ENCODE measurements at regions not wholly inside any gene's neighbourhood (a gene's known extent, or its start where the extent isn't known, plus 50 kb on each side); places are given as distances from the start of the nearest gene placed in this dataset.

GRCh38 chr14:101506926-101507835 lies 54.1 kb upstream of the DIO3 start:
- Histone ChIP-seq H3K27ac (ENCODE audit: low read length) (no peak overlapping the region), H3K4me1 (ENCODE audit: control insufficient read depth, insufficient read depth, low read length) (peaks cover 5% of the 10 kb centered on the region), H3K36me3 (ENCODE audit: control insufficient read depth, insufficient read depth, low read length) (no peaks in the 10 kb centered on the region), H3K4me3 (ENCODE audit: low read length) (no peak overlapping the region), H3K27me3 (ENCODE audit: control insufficient read depth, insufficient read depth, low read length) (peaks cover 6% of the 10 kb centered on the region), H3K9me3 (replicated peaks; ENCODE audit: control insufficient read depth, low read depth, low read length) (peaks cover 6% of the 10 kb centered on the region)
- DNase-seq = no peak
- 42% methylated on average over 18 of the region's 27 CpGs for WGBS (ENCODE audit: insufficient coverage)

GRCh38 chr14:101507836-101508150 lies 53.5 kb upstream of the DIO3 start:
- Histone ChIP-seq H3K4me1 (ENCODE audit: control insufficient read depth, insufficient read depth, low read length) (peaks cover 5% of the 10 kb centered on the region), H3K9me3 (replicated peaks; ENCODE audit: control insufficient read depth, low read depth, low read length) (peaks cover 6% of the 10 kb centered on the region), H3K4me3 (ENCODE audit: low read length) (no peak overlapping the region), H3K27ac (ENCODE audit: low read length) (no peak overlapping the region), H3K27me3 (ENCODE audit: control insufficient read depth, insufficient read depth, low read length) (peaks cover 6% of the 10 kb centered on the region), H3K36me3 (ENCODE audit: control insufficient read depth, insufficient read depth, low read length) (no peaks in the 10 kb centered on the region)
- no peak for DNase-seq
- WGBS (ENCODE audit: insufficient coverage) = 90% methylated on average over 3 of the region's 4 CpGs

- WGBS (ENCODE audit: insufficient coverage) = 72% methylated on average over 4 of the region's 12 CpGs
- Histone ChIP-seq H3K36me3 (ENCODE audit: control insufficient read depth, insufficient read depth, low read length) (no peaks in the 10 kb centered on the region), H3K4me1 (ENCODE audit: control insufficient read depth, insufficient read depth, low read length) (peaks cover 5% of the 10 kb centered on the region), H3K27ac (ENCODE audit: low read length) (no peak overlapping the region), H3K27me3 (ENCODE audit: control insufficient read depth, insufficient read depth, low read length) (peaks cover 6% of the 10 kb centered on the region), H3K4me3 (ENCODE audit: low read length) (no peak overlapping the region), H3K9me3 (replicated peaks; ENCODE audit: control insufficient read depth, low read depth, low read length) (peaks cover 4% of the 10 kb centered on the region)
- no peak for DNase-seq
These were observed 52.9 kb upstream of the DIO3 start for GRCh38 chr14:101508196-101508947.

- Histone ChIP-seq H3K27ac (ENCODE audit: low read length) (no peak overlapping the region), H3K27me3 (ENCODE audit: control insufficient read depth, insufficient read depth, low read length) (peaks cover 2% of the 10 kb centered on the region), H3K4me1 (ENCODE audit: control insufficient read depth, insufficient read depth, low read length) (peaks cover 5% of the 10 kb centered on the region), H3K4me3 (ENCODE audit: low read length) (no peak overlapping the region), H3K9me3 (replicated peaks; ENCODE audit: control insufficient read depth, low read depth, low read length) (no peaks in the 10 kb centered on the region), H3K36me3 (ENCODE audit: control insufficient read depth, insufficient read depth, low read length) (no peaks in the 10 kb centered on the region)
- DNase-seq = no peak
- WGBS (ENCODE audit: insufficient coverage) = 78% methylated on average over 15 of the region's 18 CpGs
These were observed 52.2 kb upstream of the DIO3 start for GRCh38 chr14:101508948-101509729.

- H3K27me3 ChIP-seq (ENCODE audit: control insufficient read depth, insufficient read depth, low read length) = peaks cover 2% of the 10 kb centered on the region
- H3K9me3 ChIP-seq (replicated peaks; ENCODE audit: control insufficient read depth, low read depth, low read length) = no peaks in the 10 kb centered on the region
- WGBS (ENCODE audit: insufficient coverage) = 84% methylated on average over 20 of the region's 21 CpGs
- no peak for DNase-seq
- no peak overlapping the region for H3K4me3 ChIP-seq (ENCODE audit: low read length)
- H3K27ac ChIP-seq (ENCODE audit: low read length) = no peak overlapping the region
- no peaks in the 10 kb centered on the region for H3K36me3 ChIP-seq (ENCODE audit: control insufficient read depth, insufficient read depth, low read length)
- H3K4me1 ChIP-seq (ENCODE audit: control insufficient read depth, insufficient read depth, low read length) = peaks cover 5% of the 10 kb centered on the region
These were observed 51.4 kb upstream of the DIO3 start for GRCh38 chr14:101509730-101510371.

- H3K4me3 ChIP-seq (ENCODE audit: low read length) = no peak overlapping the region
- no peak for DNase-seq
- peaks cover 2% of the 10 kb centered on the region for H3K27me3 ChIP-seq (ENCODE audit: control insufficient read depth, insufficient read depth, low read length)
- no peak overlapping the region for H3K27ac ChIP-seq (ENCODE audit: low read length)
- no peaks in the 10 kb centered on the region for H3K36me3 ChIP-seq (ENCODE audit: control insufficient read depth, insufficient read depth, low read length)
- H3K4me1 ChIP-seq (ENCODE audit: control insufficient read depth, insufficient read depth, low read length) = peaks cover 5% of the 10 kb centered on the region
- H3K9me3 ChIP-seq (replicated peaks; ENCODE audit: control insufficient read depth, low read depth, low read length) = peaks cover 9% of the 10 kb centered on the region
These were observed 50.1 kb upstream of the DIO3 start for GRCh38 chr14:101511199-101511598.

Data from muscle of leg (tissue), 3 donors.